IMR-90 (cell line): ENCODE measurements at regions not wholly inside any gene's neighbourhood (a gene's known extent, or its start where the extent isn't known, plus 50 kb on each side); places are given as distances from the start of the nearest gene placed in this dataset.

ENCODE experiments used
- ATAC-seq: fragments of 200-7000 bp; cut with Tn5 transposase; 2 replicates; pipeline ENCODE4 v1.9.1; 2020; ENCODE audit warnings: low read depth, mild to moderate bottlenecking, moderate library complexity
- BruUV-seq: library from RNA; stranded (reverse); fragments of 400-500 nt; replicated peaks from 2 replicates; lab custom pipeline; 2021; lab: Mats Ljungman, UMichigan
- CTCF ChIA-PET: fragments of 300-600 bp; formaldehyde crosslinking; extraction: SDS; loops from one replicate; lab custom pipeline; 2021; ENCODE audit warnings: antibody characterized with exemption; lab: Yijun Ruan, JAX
- POLR2A ChIA-PET: fragments of 300-600 bp; sonication (Branson Sonifier 250); formaldehyde crosslinking; loops from one replicate; lab custom pipeline; 2022; ENCODE audit warnings: antibody characterized with exemption; ENCODE audit not compliant: unreplicated experiment; lab: Charles Lee
- DNase-seq: peaks from one replicate; pipeline ENCODE4 v3.0.0; 2013
- H2AFZ ChIP-seq: replicated peaks from 2 replicates; pipeline ENCODE3; 2013; ENCODE audit warnings: low read length, mild to moderate bottlenecking; ENCODE audit not compliant: poor library complexity
- H2AK5ac ChIP-seq: 2 replicates; pipeline ENCODE4 v1.6.1; 2013; ENCODE audit warnings: low read depth, low read length, inconsistent platforms
- H2AK9ac ChIP-seq: replicated peaks from 2 replicates; pipeline ENCODE3; 2013; ENCODE audit warnings: mild to moderate bottlenecking, low read depth, low read length, moderate library complexity; ENCODE audit not compliant: poor library complexity
- H2BK120ac ChIP-seq: 2 replicates; pipeline ENCODE4 v1.6.1; 2013; ENCODE audit warnings: low read depth, low read length, inconsistent platforms
- H2BK15ac ChIP-seq: 3 replicates; pipeline ENCODE4 v1.6.1; 2013; ENCODE audit warnings: low read depth, low read length, inconsistent platforms
- H2BK20ac ChIP-seq: 2 replicates; pipeline ENCODE4 v1.6.1; 2013; ENCODE audit warnings: low read depth, mild to moderate bottlenecking, inconsistent platforms, low read length, moderate library complexity
- H2BK5ac ChIP-seq: 2 replicates; pipeline ENCODE4 v1.6.1; 2013; ENCODE audit warnings: mild to moderate bottlenecking, low read depth, low read length, inconsistent platforms; ENCODE audit not compliant: poor library complexity, severe bottlenecking
- H3K14ac ChIP-seq: replicated peaks from 2 replicates; pipeline ENCODE4 v1.6.1; 2013; ENCODE audit warnings: low read depth, low read length, inconsistent platforms
- H3K18ac ChIP-seq: 2 replicates; pipeline ENCODE4 v1.6.1; 2013; ENCODE audit warnings: low read depth, low read length, control low read depth
- H3K23ac ChIP-seq: 2 replicates; pipeline ENCODE4 v1.6.1; 2013; ENCODE audit warnings: low read depth, low read length, inconsistent platforms
- H3K27ac ChIP-seq: 2 replicates; pipeline ENCODE4 v1.5.1; 2013; ENCODE audit warnings: mild to moderate bottlenecking, control low read depth, low read length; ENCODE audit not compliant: insufficient read depth
- H3K27me3 ChIP-seq: 2 replicates; pipeline ENCODE4 v1.6.1; 2013; ENCODE audit warnings: low read length; ENCODE audit not compliant: control insufficient read depth, insufficient read depth
- H3K36me3 ChIP-seq: 2 replicates; pipeline ENCODE4 v1.6.1; 2013; ENCODE audit warnings: low read length, mixed read lengths; ENCODE audit not compliant: control insufficient read depth, insufficient read depth
- H3K4ac ChIP-seq: 2 replicates; pipeline ENCODE4 v1.6.1; 2013; ENCODE audit warnings: low read depth, low read length, inconsistent platforms
- H3K4me1 ChIP-seq: 2 replicates; pipeline ENCODE4 v1.6.1; 2013; ENCODE audit warnings: low read length, mixed read lengths; ENCODE audit not compliant: control insufficient read depth, insufficient read depth
- H3K4me2 ChIP-seq: 2 replicates; pipeline ENCODE4 v1.6.1; 2013; ENCODE audit warnings: low read depth, mild to moderate bottlenecking, control low read depth, low read length, moderate library complexity
- H3K4me3 ChIP-seq: 2 replicates; pipeline ENCODE4 v1.5.1; 2013; ENCODE audit warnings: low read depth, mild to moderate bottlenecking, control low read depth, low read length, moderate library complexity; ENCODE audit not compliant: insufficient read depth
- H3K56ac ChIP-seq: 2 replicates; pipeline ENCODE4 v1.6.1; 2013; ENCODE audit warnings: low read length, inconsistent platforms; ENCODE audit not compliant: insufficient read depth; ENCODE audit errors: extremely low read depth
- H3K79me1 ChIP-seq, 2 experiments: 2 replicates each; pipeline ENCODE4 v1.6.1; 2013; ENCODE audit warnings: low read length in 2 of 2, inconsistent platforms in 1 of 2, low read depth in 1 of 2
- H3K9ac ChIP-seq: 2 replicates; pipeline ENCODE4 v1.6.1; 2013; ENCODE audit warnings: low read depth, low read length, control low read depth
- H3K9me1 ChIP-seq: 2 replicates; pipeline ENCODE4 v1.6.1; 2013; ENCODE audit warnings: low read length, inconsistent platforms; ENCODE audit not compliant: insufficient read depth
- H3K9me3 ChIP-seq: 2 replicates; pipeline ENCODE4 v1.6.1; 2013; ENCODE audit warnings: low read length; ENCODE audit not compliant: control insufficient read depth, insufficient read depth
- H4K20me1 ChIP-seq: 2 replicates; pipeline ENCODE4 v1.6.1; 2013; ENCODE audit warnings: low read length, inconsistent platforms; ENCODE audit not compliant: insufficient read depth
- H4K5ac ChIP-seq: 2 replicates; pipeline ENCODE4 v1.6.1; 2013; ENCODE audit warnings: mild to moderate bottlenecking, low read depth, low read length, control low read depth
- H4K8ac ChIP-seq, 2 experiments: 2 replicates each; pipeline ENCODE4 v1.6.1; 2013; ENCODE audit warnings: low read depth in 2 of 2, low read length in 2 of 2, control low read depth in 1 of 2, inconsistent platforms in 1 of 2
- H4K91ac ChIP-seq: 2 replicates; pipeline ENCODE4 v1.6.1; 2013; ENCODE audit warnings: low read depth, low read length, inconsistent platforms; ENCODE audit not compliant: insufficient read depth
- BHLHE40 ChIP-seq: fragments of 150-350 bp; IDR thresholded peaks from 2 replicates; pipeline ENCODE4 v1.6.1; 2016; ENCODE audit warnings: mild to moderate bottlenecking, low read depth, low read length
- CEBPB ChIP-seq: IDR thresholded peaks from 2 replicates; pipeline ENCODE4 v1.6.1; 2012; ENCODE audit warnings: low read depth, low read length, improper control_type of control experiment
- CHD1 ChIP-seq: IDR thresholded peaks from 2 replicates; pipeline ENCODE4 v1.6.1; 2012; ENCODE audit warnings: low read depth, low read length, improper control_type of control experiment
- FOS ChIP-seq: fragments of 150-350 bp; IDR thresholded peaks from 2 replicates; pipeline ENCODE4 v1.6.1; 2016; ENCODE audit warnings: low read depth, low read length
- MAFK ChIP-seq: IDR thresholded peaks from 2 replicates; pipeline ENCODE4 v1.6.1; 2012; ENCODE audit warnings: low read depth, low read length, improper control_type of control experiment
- MAZ ChIP-seq: IDR thresholded peaks from 2 replicates; pipeline ENCODE4 v1.6.1; 2012; ENCODE audit warnings: low read depth, mild to moderate bottlenecking, low read length, improper control_type of control experiment, moderate library complexity, borderline replicate concordance
- MXI1 ChIP-seq: IDR thresholded peaks from 2 replicates; pipeline ENCODE4 v1.6.1; 2012; ENCODE audit warnings: low read depth, mild to moderate bottlenecking, low read length, moderate library complexity, borderline replicate concordance
- NFE2L2 ChIP-seq: fragments of 150-350 bp; IDR thresholded peaks from 2 replicates; pipeline ENCODE4 v1.6.1; 2016; ENCODE audit warnings: low read depth, mild to moderate bottlenecking, low read length
- POLR2A ChIP-seq: IDR thresholded peaks from 2 replicates; pipeline ENCODE4 v1.6.1; 2012; ENCODE audit warnings: mild to moderate bottlenecking, low read depth, low read length
- RAD21 ChIP-seq: IDR thresholded peaks from 2 replicates; pipeline ENCODE4 v1.6.1; 2012; ENCODE audit warnings: low read length, improper control_type of control experiment
- RCOR1 ChIP-seq: IDR thresholded peaks from 2 replicates; pipeline ENCODE4 v1.6.1; 2012; ENCODE audit warnings: mild to moderate bottlenecking, low read length, improper control_type of control experiment; ENCODE audit not compliant: insufficient replicate concordance
- RFX5 ChIP-seq: IDR thresholded peaks from 2 replicates; pipeline ENCODE4 v1.8.0; 2012; ENCODE audit warnings: low read depth, mild to moderate bottlenecking, low read length, moderate library complexity
- SMC3 ChIP-seq: fragments of 150-350 bp; IDR thresholded peaks from 2 replicates; pipeline ENCODE4 v1.6.1; 2016; ENCODE audit warnings: low read depth, mild to moderate bottlenecking, antibody characterized with exemption, low read length, moderate library complexity
- WGBS, 2 experiments: methylation state at CpG; one replicate each; pipeline versions ENCODE4 v1.1.5 to v1.1.7; 2013; ENCODE audit warnings: missing lambda C conversion rate in 2 of 2; ENCODE audit not compliant: insufficient read length in 1 of 2; ENCODE audit errors: extremely low coverage in 2 of 2; 5-methylcytosine and 5-hydroxymethylcytosine counted together
- dilution Hi-C: fragments of 300-500 bp; cut with HindIII; formaldehyde crosslinking; loops from one replicate; pipeline ENCODE4 v1.14.3; 2018; ENCODE audit warnings: low sequenced_read_pairs; ENCODE audit not compliant: unreplicated experiment
- in situ Hi-C: fragments of 300-500 bp; cut with MboI; formaldehyde crosslinking; loops from 3 replicates; pipeline ENCODE4 v1.14.3; 2019; ENCODE audit warnings: low sequenced_read_pairs, inconsistent platforms, mixed read lengths
- intact Hi-C: fragments of 100-400 bp; cut with micrococcal nuclease; formaldehyde crosslinking; loops from 2 replicates; pipeline ENCODE4 v1.10.0; 2022
- TF ChIP-seq, protein P1 (sequence below): fragments of 150-350 bp; IDR thresholded peaks from 2 replicates; pipeline ENCODE4 v1.6.1; 2016; ENCODE audit warnings: low read depth, mild to moderate bottlenecking, low read length, moderate library complexity, borderline replicate concordance
- TF ChIP-seq, protein P2 (sequence below): fragments of 150-350 bp; IDR thresholded peaks from 2 replicates; pipeline ENCODE4 v1.6.1; 2017; ENCODE audit warnings: mild to moderate bottlenecking, antibody characterized with exemption, low read length, low read depth
- TF ChIP-seq, protein P3 (sequence below): conservative IDR thresholded peaks from 2 replicates; pipeline ENCODE4 v1.5.1; 2012; ENCODE audit warnings: mild to moderate bottlenecking, low read depth, low read length, improper control_type of control experiment

DNA sequence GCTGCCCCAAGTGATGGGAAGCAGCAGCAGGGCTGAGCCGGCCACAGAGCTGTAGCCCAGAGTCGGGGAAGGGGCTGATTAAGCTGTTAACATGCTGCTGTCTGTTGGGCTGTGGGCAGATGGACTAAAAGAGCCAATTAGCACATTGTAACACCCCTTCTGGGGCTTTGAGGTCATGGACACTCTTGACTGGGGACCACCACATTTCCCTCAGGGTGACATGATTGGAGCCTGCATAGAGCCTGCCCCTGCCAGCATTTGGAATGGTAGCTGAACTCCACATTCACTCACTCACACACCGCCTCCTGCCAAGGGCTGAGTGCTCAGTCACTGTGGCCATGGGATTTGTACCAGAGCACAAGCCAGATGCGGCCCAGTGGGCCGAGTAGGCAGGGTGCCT is 646.9 kb downstream of the FAT4 start:
- dilution Hi-C loops, result no loop called here

More for the DNA sequence above, 646.9 kb downstream of the FAT4 start:
- no peak overlapping the region for H2BK5ac ChIP-seq
- H3K23ac ChIP-seq, result no peak overlapping the region
- no peak overlapping the region for H2BK20ac ChIP-seq
- H2AFZ ChIP-seq, result no peak overlapping the region
- no peak overlapping the region for H3K4me3 ChIP-seq
- WGBS, 2 experiments, result 100% methylated on average over 1 of the region's 5 CpGs; no CpG with 5 or more reads in 1 of the 2 experiments
- no peaks in the 10 kb centered on the region for H4K20me1 ChIP-seq
- ATAC-seq, result no peak
- no peak overlapping the region for H2BK120ac ChIP-seq
- H3K9me3 ChIP-seq, result no peaks in the 10 kb centered on the region
- no peaks in the 10 kb centered on the region for H3K4me1 ChIP-seq
- POLR2A ChIA-PET, result no interaction called here
- no peak for DNase-seq
- H3K4ac ChIP-seq, result no peak overlapping the region
- H3K27ac ChIP-seq, result no peak overlapping the region
- no peak overlapping the region for H3K9ac ChIP-seq
- in situ Hi-C loops, result no loop called here
- H4K91ac ChIP-seq, result no peak overlapping the region
- H2BK15ac ChIP-seq, result no peak overlapping the region
- no peak overlapping the region for H2AK5ac ChIP-seq
- H4K5ac ChIP-seq, result no peak overlapping the region
- no peak overlapping the region for H2AK9ac ChIP-seq
- no peak overlapping the region for H3K18ac ChIP-seq
- no peak overlapping the region for H4K8ac ChIP-seq
- CTCF ChIA-PET, result no interaction called here
- no peak overlapping the region for H3K56ac ChIP-seq
- H3K79me1 ChIP-seq, result no peaks in the 10 kb centered on the region
- no peaks in the 10 kb centered on the region for H3K27me3 ChIP-seq
- intact Hi-C loops, result no loop called here
- H3K9me1 ChIP-seq, result no peaks in the 10 kb centered on the region
- TF ChIP-seq MAFK (no peak), MAZ (no peak), RFX5 (no peak), FOS (no peak), RCOR1 (no peak), POLR2A (no peak), RAD21 (no peak), CHD1 (no peak), MXI1 (no peak), NFE2L2 (no peak), CEBPB (no peak), SMC3 (no peak), BHLHE40 (no peak)
- TF ChIP-seq, protein P1, sequence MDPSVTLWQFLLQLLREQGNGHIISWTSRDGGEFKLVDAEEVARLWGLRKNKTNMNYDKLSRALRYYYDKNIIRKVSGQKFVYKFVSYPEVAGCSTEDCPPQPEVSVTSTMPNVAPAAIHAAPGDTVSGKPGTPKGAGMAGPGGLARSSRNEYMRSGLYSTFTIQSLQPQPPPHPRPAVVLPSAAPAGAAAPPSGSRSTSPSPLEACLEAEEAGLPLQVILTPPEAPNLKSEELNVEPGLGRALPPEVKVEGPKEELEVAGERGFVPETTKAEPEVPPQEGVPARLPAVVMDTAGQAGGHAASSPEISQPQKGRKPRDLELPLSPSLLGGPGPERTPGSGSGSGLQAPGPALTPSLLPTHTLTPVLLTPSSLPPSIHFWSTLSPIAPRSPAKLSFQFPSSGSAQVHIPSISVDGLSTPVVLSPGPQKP, result no peak
- TF ChIP-seq, protein P2, sequence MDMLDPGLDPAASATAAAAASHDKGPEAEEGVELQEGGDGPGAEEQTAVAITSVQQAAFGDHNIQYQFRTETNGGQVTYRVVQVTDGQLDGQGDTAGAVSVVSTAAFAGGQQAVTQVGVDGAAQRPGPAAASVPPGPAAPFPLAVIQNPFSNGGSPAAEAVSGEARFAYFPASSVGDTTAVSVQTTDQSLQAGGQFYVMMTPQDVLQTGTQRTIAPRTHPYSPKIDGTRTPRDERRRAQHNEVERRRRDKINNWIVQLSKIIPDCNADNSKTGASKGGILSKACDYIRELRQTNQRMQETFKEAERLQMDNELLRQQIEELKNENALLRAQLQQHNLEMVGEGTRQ, result no peak
- TF ChIP-seq, protein P3, sequence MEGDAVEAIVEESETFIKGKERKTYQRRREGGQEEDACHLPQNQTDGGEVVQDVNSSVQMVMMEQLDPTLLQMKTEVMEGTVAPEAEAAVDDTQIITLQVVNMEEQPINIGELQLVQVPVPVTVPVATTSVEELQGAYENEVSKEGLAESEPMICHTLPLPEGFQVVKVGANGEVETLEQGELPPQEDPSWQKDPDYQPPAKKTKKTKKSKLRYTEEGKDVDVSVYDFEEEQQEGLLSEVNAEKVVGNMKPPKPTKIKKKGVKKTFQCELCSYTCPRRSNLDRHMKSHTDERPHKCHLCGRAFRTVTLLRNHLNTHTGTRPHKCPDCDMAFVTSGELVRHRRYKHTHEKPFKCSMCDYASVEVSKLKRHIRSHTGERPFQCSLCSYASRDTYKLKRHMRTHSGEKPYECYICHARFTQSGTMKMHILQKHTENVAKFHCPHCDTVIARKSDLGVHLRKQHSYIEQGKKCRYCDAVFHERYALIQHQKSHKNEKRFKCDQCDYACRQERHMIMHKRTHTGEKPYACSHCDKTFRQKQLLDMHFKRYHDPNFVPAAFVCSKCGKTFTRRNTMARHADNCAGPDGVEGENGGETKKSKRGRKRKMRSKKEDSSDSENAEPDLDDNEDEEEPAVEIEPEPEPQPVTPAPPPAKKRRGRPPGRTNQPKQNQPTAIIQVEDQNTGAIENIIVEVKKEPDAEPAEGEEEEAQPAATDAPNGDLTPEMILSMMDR, result no peak
- no peak overlapping the region for H3K4me2 ChIP-seq
- BruUV-seq, result no TSS peak
- H3K36me3 ChIP-seq, result no peaks in the 10 kb centered on the region
- no peak overlapping the region for H3K14ac ChIP-seq
